ENCODE measurements at regions not wholly inside any gene's neighbourhood (a gene's known extent, or its start where the extent isn't known, plus 50 kb on each side); places are given as distances from the start of the nearest gene placed in this dataset.
"Not testable (repeated sequence)": the region's sequence is repeated elsewhere in the genome, so short reads cannot be mapped to it uniquely, and the experiment has no call there.

GRCh38 chr19:21668072-21668773, 99.2 kb downstream of the ZNF100 start:
- intact Hi-C loops (cut with DNase I, micrococcal nuclease); H3K36me3 ChIP-seq (ENCODE audit: low read depth); H3K4me3 ChIP-seq; H3K4me1 ChIP-seq (ENCODE audit: low read depth); H3K9me3 ChIP-seq; DNase-seq; ATAC-seq: not testable (repeated sequence)

DNA sequence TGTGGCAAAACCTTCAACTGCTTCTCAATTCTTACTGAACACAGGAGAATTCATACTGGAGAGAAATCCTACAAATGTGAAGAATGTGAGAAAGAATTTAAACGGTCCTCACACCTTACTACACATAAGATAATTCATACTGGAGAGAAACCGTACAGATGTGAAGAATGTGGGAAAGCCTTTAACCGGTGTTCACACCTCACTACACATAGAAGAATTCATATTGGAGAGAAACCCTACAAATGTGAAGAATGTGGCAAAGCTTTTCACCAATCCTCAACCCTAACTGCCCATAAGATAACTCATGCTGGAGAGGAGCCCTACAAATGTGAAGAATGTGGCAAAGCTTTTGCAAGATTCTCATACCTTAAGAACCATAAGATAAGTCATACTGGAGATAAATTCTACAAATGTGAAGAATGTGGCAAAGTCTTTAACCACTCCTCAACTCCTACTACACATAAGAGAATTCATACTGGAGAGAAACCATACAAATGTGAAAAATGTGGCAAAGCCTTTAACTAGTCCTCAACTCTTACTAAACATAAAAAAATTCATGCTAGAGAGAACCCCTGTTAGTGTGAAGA, 111.7 kb downstream of the ZNF100 start:
- H3K4me1 ChIP-seq (ENCODE audit: low read depth), result no peaks in the 10 kb centered on the region
- peaks cover 9% of the 10 kb centered on the region for H3K9me3 ChIP-seq
- no peak overlapping the region for H3K4me3 ChIP-seq
- TF ChIP-seq, protein P1, sequence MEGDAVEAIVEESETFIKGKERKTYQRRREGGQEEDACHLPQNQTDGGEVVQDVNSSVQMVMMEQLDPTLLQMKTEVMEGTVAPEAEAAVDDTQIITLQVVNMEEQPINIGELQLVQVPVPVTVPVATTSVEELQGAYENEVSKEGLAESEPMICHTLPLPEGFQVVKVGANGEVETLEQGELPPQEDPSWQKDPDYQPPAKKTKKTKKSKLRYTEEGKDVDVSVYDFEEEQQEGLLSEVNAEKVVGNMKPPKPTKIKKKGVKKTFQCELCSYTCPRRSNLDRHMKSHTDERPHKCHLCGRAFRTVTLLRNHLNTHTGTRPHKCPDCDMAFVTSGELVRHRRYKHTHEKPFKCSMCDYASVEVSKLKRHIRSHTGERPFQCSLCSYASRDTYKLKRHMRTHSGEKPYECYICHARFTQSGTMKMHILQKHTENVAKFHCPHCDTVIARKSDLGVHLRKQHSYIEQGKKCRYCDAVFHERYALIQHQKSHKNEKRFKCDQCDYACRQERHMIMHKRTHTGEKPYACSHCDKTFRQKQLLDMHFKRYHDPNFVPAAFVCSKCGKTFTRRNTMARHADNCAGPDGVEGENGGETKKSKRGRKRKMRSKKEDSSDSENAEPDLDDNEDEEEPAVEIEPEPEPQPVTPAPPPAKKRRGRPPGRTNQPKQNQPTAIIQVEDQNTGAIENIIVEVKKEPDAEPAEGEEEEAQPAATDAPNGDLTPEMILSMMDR (IDR thresholded peaks at IDR 0.05), result no peak
- intact Hi-C loops (cut with DNase I, micrococcal nuclease), result no loop called here
- ATAC-seq, result no peak
- H3K36me3 ChIP-seq (ENCODE audit: low read depth), result no peaks in the 10 kb centered on the region
- no peak for DNase-seq

GRCh38 chr19:21651478-21651877, 115.9 kb downstream of the ZNF100 start:
- H3K9me3 ChIP-seq; DNase-seq; intact Hi-C loops (cut with DNase I, micrococcal nuclease); H3K4me1 ChIP-seq (ENCODE audit: low read depth); H3K36me3 ChIP-seq (ENCODE audit: low read depth); ATAC-seq; H3K4me3 ChIP-seq: not testable (repeated sequence)

- TF ChIP-seq, protein P1 (IDR thresholded peaks at IDR 0.05), result no peak
- DNase-seq (no peak), ATAC-seq (no peak)
- no peaks in the 10 kb centered on the region for H3K36me3 ChIP-seq (ENCODE audit: low read depth)
- no peaks in the 10 kb centered on the region for H3K9me3 ChIP-seq
- intact Hi-C loops (cut with DNase I, micrococcal nuclease), result no loop called here
- no peak overlapping the region for H3K4me3 ChIP-seq
- no peaks in the 10 kb centered on the region for H3K4me1 ChIP-seq (ENCODE audit: low read depth)
These were observed 128.6 kb downstream of the ZNF100 start for GRCh38 chr19:21638776-21639175.

DNA sequence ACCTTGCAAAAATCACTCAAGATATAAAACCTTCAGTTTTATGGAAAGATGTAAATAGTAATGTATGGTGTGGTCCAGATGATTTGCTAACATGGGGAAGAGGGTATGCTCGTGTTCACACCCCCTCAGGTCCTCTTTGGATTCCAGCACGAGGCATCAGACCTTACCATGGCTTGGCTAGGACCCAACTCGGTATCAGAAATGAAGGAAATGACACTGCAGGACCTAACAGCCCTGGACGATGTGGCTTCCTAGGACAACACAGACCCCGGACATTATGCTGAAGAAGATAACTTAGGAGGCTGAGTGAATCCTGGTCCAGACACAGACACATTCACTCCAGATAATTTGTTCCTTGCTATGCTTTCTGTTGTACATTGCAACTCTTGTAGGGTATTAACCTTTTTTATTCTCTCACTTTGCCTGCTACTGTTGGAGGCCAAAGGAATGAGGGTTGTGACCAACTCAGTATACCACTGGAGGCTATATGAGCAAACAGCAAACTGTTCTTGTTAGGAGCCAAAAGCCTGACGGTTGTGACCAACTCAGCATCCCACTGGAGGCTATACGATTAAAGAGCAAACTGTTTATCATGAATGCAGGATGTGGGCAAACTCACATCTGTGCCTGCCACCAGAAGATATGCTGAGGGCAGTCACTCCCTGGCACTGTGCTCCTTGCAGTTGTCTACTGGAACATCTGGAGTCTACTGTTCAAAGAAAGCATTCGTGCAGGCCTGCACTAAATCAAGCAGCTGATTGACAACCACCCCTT, 121.7 kb downstream of the ZNF429 start:
- intact Hi-C loops (cut with DNase I, micrococcal nuclease), result no loop called here
- Histone ChIP-seq H3K9me3 (no peaks in the 10 kb centered on the region), H3K36me3 (ENCODE audit: low read depth) (no peaks in the 10 kb centered on the region), H3K4me1 (ENCODE audit: low read depth) (no peaks in the 10 kb centered on the region), H3K4me3 (no peak overlapping the region)
- DNase-seq, result no peak
- TF ChIP-seq, protein P1 (IDR thresholded peaks at IDR 0.05), result no peak
- ATAC-seq, result no peak

GRCh38 chr19:21626091-21626490, 120.7 kb downstream of the ZNF429 start:
- TF ChIP-seq, protein P1 (IDR thresholded peaks at IDR 0.05), result no peak
- Histone ChIP-seq H3K4me3 (no peak overlapping the region), H3K4me1 (ENCODE audit: low read depth) (no peaks in the 10 kb centered on the region), H3K9me3 (no peaks in the 10 kb centered on the region), H3K36me3 (ENCODE audit: low read depth) (no peaks in the 10 kb centered on the region)
- DNase-seq, result no peak
- no peak for ATAC-seq
- intact Hi-C loops (cut with DNase I, micrococcal nuclease), result no loop called here

All from mucosa of descending colon (tissue), 3 donors.